ENCODE measurements at regions not wholly inside any gene's neighbourhood (a gene's known extent, or its start where the extent isn't known, plus 50 kb on each side); places are given as distances from the start of the nearest gene placed in this dataset.

- Histone ChIP-seq H3K79me2 (ENCODE audit: control insufficient read depth, insufficient read depth, low read length) (no peaks in the 10 kb centered on the region), H3K36me3 (ENCODE audit: control insufficient read depth in 2 of 2, insufficient read depth in 2 of 2, low read length in 1 of 2) (no peaks in the 10 kb centered on the region), H3K27me3 (replicated peaks in 1 of 2; ENCODE audit: control insufficient read depth in 2 of 2, insufficient read depth in 2 of 2, low read length in 1 of 2) (no peaks in the 10 kb centered on the region), H3K4me3 (no peak overlapping the region), H3K4me1 (ENCODE audit: control insufficient read depth, insufficient read depth, low read length) (no peaks in the 10 kb centered on the region), H3K9ac (ENCODE audit: control insufficient read depth, insufficient read depth, low read length) (no peak overlapping the region), H3K4me2 (ENCODE audit: control insufficient read depth, insufficient read depth) (no peak overlapping the region), H3K9me3 (replicated peaks; ENCODE audit: control insufficient read depth, insufficient read depth, low read length) (no peaks in the 10 kb centered on the region), H4K20me1 (ENCODE audit: control insufficient read depth, insufficient read depth) (no peaks in the 10 kb centered on the region), H2AFZ (ENCODE audit: control insufficient read depth, low read depth, low read length) (no peak overlapping the region), H3K27ac (ENCODE audit: control insufficient read depth, insufficient read depth) (no peak overlapping the region)
- WGBS (ENCODE audit: insufficient coverage, insufficient replicate concordance, low lambda C conversion rate, missing lambda C conversion rate) = 0% methylated on average over 2 of the region's 2 CpGs
- ChIA-PET RAD21 (ENCODE audit: unreplicated experiment) (no interaction called here), CTCF (no interaction called here), POLR2A (no interaction called here), SMC1A (ENCODE audit: uncharacterized antibody, unreplicated experiment) (no interaction called here)
- intact Hi-C loops (cut with micrococcal nuclease; ENCODE audit: unreplicated experiment) = no loop called here
- no TSS peak for BruUV-seq (replicated peaks)
- ATAC-seq (no peak), DNase-seq (ENCODE audit: low read depth, low spot score) (no peak), FAIRE-seq (no peak)
- in situ Hi-C loops (cut with MboI) = no loop called here
- TF ChIP-seq, protein P1, sequence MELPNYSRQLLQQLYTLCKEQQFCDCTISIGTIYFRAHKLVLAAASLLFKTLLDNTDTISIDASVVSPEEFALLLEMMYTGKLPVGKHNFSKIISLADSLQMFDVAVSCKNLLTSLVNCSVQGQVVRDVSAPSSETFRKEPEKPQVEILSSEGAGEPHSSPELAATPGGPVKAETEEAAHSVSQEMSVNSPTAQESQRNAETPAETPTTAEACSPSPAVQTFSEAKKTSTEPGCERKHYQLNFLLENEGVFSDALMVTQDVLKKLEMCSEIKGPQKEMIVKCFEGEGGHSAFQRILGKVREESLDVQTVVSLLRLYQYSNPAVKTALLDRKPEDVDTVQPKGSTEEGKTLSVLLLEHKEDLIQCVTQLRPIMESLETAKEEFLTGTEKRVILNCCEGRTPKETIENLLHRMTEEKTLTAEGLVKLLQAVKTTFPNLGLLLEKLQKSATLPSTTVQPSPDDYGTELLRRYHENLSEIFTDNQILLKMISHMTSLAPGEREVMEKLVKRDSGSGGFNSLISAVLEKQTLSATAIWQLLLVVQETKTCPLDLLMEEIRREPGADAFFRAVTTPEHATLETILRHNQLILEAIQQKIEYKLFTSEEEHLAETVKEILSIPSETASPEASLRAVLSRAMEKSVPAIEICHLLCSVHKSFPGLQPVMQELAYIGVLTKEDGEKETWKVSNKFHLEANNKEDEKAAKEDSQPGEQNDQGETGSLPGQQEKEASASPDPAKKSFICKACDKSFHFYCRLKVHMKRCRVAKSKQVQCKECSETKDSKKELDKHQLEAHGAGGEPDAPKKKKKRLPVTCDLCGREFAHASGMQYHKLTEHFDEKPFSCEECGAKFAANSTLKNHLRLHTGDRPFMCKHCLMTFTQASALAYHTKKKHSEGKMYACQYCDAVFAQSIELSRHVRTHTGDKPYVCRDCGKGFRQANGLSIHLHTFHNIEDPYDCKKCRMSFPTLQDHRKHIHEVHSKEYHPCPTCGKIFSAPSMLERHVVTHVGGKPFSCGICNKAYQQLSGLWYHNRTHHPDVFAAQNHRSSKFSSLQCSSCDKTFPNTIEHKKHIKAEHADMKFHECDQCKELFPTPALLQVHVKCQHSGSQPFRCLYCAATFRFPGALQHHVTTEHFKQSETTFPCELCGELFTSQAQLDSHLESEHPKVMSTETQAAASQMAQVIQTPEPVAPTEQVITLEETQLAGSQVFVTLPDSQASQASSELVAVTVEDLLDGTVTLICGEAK (IDR thresholded peaks at IDR 0.05; ENCODE audit: borderline replicate concordance) = no peak
- TF ChIP-seq STAT3 (IDR thresholded peaks at IDR 0.05; ENCODE audit: low read depth, low read length) = no peak
- TF ChIP-seq SREBF2 (IDR thresholded peaks at IDR 0.05; ENCODE audit: low read length) = no peak
- no peak for TF ChIP-seq GABPA (IDR thresholded peaks at IDR 0.05; ENCODE audit: low read depth)
- no peak for TF ChIP-seq RB1 (IDR thresholded peaks at IDR 0.05; ENCODE audit: borderline replicate concordance)
- TF ChIP-seq SUPT20H (IDR thresholded peaks at IDR 0.05; ENCODE audit: borderline replicate concordance, control insufficient read depth, low read depth, low read length) = no peak
- no peak for TF ChIP-seq HDGF (IDR thresholded peaks at IDR 0.05)
- TF ChIP-seq TCF3 (IDR thresholded peaks at IDR 0.05; ENCODE audit: borderline replicate concordance, insufficient read depth, low read depth, low read length) = no peak
- no peak for TF ChIP-seq RELA (IDR thresholded peaks at IDR 0.05; ENCODE audit: borderline replicate concordance, partially characterized antibody)
- no peak for TF ChIP-seq LARP7 (IDR thresholded peaks at IDR 0.05)
- TF ChIP-seq POLR2A (IDR thresholded peaks at IDR 0.05; ENCODE audit: low read depth, low read length) = no peak
- no peak for TF ChIP-seq TCF12 (IDR thresholded peaks at IDR 0.05; ENCODE audit: low read depth, low read length)
- no peak for TF ChIP-seq POU2F2 (IDR thresholded peaks at IDR 0.05; ENCODE audit: borderline replicate concordance, low read depth, low read length)
- TF ChIP-seq, protein P2, sequence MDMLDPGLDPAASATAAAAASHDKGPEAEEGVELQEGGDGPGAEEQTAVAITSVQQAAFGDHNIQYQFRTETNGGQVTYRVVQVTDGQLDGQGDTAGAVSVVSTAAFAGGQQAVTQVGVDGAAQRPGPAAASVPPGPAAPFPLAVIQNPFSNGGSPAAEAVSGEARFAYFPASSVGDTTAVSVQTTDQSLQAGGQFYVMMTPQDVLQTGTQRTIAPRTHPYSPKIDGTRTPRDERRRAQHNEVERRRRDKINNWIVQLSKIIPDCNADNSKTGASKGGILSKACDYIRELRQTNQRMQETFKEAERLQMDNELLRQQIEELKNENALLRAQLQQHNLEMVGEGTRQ (IDR thresholded peaks at IDR 0.05; ENCODE audit: borderline replicate concordance, low read depth, low read length) = no peak
- TF ChIP-seq NR2C2 (IDR thresholded peaks at IDR 0.05; ENCODE audit: borderline replicate concordance, control insufficient read depth, insufficient read length, low read depth) = no peak
- no peak for TF ChIP-seq FOS (IDR thresholded peaks at IDR 0.05; ENCODE audit: borderline replicate concordance, extremely low read depth, insufficient read length)
These were observed 410.4 kb downstream of the DSC3 start for GRCh38 chr18:30632071-30632698.
